HCT116 (cell line): ENCODE measurements at regions not wholly inside any gene's neighbourhood (a gene's known extent, or its start where the extent isn't known, plus 50 kb on each side); places are given as distances from the start of the nearest gene placed in this dataset.

Source experiments
- CTCF ChIP-seq, 3 experiments: fragments of 200-600 bp in 1 of 3; sonication (generic) in 1 of 3; IDR thresholded peaks in 2 of 3; conservative IDR thresholded peaks in 1 of 3; 2 replicates each; pipeline ENCODE4 v1.5.1; 2012 to 2017; ENCODE audit warnings: low read depth in 2 of 3, low read length in 2 of 3, antibody characterized with exemption in 1 of 3, borderline replicate concordance in 1 of 3, control low read depth in 1 of 3, mild to moderate bottlenecking in 1 of 3, mixed read lengths in 1 of 3, mixed run types in 1 of 3, moderate library complexity in 1 of 3; ENCODE audit not compliant: insufficient read depth in 1 of 3
- JUND ChIP-seq: IDR thresholded peaks from 2 replicates; pipeline ENCODE4 v1.6.1; 2012
- POLR2A ChIP-seq: IDR thresholded peaks from 2 replicates; pipeline ENCODE4 v1.7.0; 2011; ENCODE audit warnings: borderline replicate concordance; ENCODE audit not compliant: insufficient read depth, insufficient read length; ENCODE audit errors: extremely low read depth
- POLR2AphosphoS5 ChIP-seq: IDR thresholded peaks from 2 replicates; pipeline ENCODE4 v1.6.1; 2011; ENCODE audit warnings: mild to moderate bottlenecking, low read depth, low read length, moderate library complexity
- RAD21 ChIP-seq: IDR thresholded peaks from 2 replicates; pipeline ENCODE4 v1.6.1; 2012; ENCODE audit warnings: low read depth, mild to moderate bottlenecking
- ZBTB33 ChIP-seq: IDR thresholded peaks from 2 replicates; pipeline ENCODE4 v1.6.1; 2011; ENCODE audit warnings: mild to moderate bottlenecking, low read length, moderate library complexity; ENCODE audit not compliant: insufficient replicate concordance; ENCODE audit errors: extremely low read depth

- no peak for TF ChIP-seq JUND
- no peak for TF ChIP-seq CTCF (IDR thresholded peaks at IDR 0.05 in 2 of 3, conservative IDR thresholded peaks at IDR 0.05 in 1 of 3; ENCODE audit: borderline replicate concordance in 1 of 3, insufficient read depth in 1 of 3, low read depth in 2 of 3, low read length in 2 of 3)
- no peak for TF ChIP-seq POLR2AphosphoS5
- no peak for TF ChIP-seq POLR2A
- TF ChIP-seq ZBTB33: no peak
- TF ChIP-seq RAD21: no peak
Measured at GRCh38 chr6:134436950-134437349, 119.0 kb upstream of the SGK1 start.
